Endothelial cell of umbilical vein (primary cell): ENCODE measurements at regions not wholly inside any gene's neighbourhood (a gene's known extent, or its start where the extent isn't known, plus 50 kb on each side); places are given as distances from the start of the nearest gene placed in this dataset.

Experiments
- BruUV-seq: library from RNA; stranded (reverse); fragments of 400-500 nt; replicated peaks from 2 replicates; lab custom pipeline; 2021; lab: Mats Ljungman, UMichigan
- CTCF ChIA-PET: fragments of 300-600, 350-600 bp; sonication (Branson Sonifier 250); formaldehyde crosslinking; loops from one replicate; lab custom pipeline; 2021; ENCODE audit warnings: antibody characterized with exemption, inconsistent platforms; lab: Charles Lee
- POLR2A ChIA-PET: fragments of 300-600, 350-600 bp; sonication (Branson Sonifier 250); formaldehyde crosslinking; loops from one replicate; lab custom pipeline; 2021; ENCODE audit warnings: antibody characterized with exemption, inconsistent platforms; lab: Charles Lee
- DNase-seq: peaks from one replicate; pipeline ENCODE4 v3.0.0-alpha.2; 2011; ENCODE audit warnings: low read depth, low spot score
- FAIRE-seq: peaks from 2 replicates; lab custom pipeline; 2011; peaks lifted over from hg19 to GRCh38; lab: Jason Lieb, UNC
- H2AFZ ChIP-seq: 2 replicates; pipeline ENCODE4 v1.6.0; 2012; ENCODE audit warnings: low read depth, low read length, control low read depth, inconsistent platforms
- H3K27ac ChIP-seq: 2 replicates; pipeline ENCODE4 v1.5.1; 2011; ENCODE audit warnings: low read depth, mild to moderate bottlenecking, control low read depth, low read length, moderate library complexity; ENCODE audit not compliant: insufficient read depth
- H3K27me3 ChIP-seq, 2 experiments: 2 replicates each; pipeline versions ENCODE4 v1.6.0 to v1.6.1; 2011; ENCODE audit warnings: low read length in 2 of 2, mixed read lengths in 1 of 2; ENCODE audit not compliant: control insufficient read depth in 2 of 2, insufficient read depth in 2 of 2
- H3K36me3 ChIP-seq, 2 experiments: 2 replicates in 1 of 2; 3 replicates in 1 of 2; pipeline ENCODE4 v1.5.1; 2011; ENCODE audit warnings: low read length in 2 of 2, mild to moderate bottlenecking in 1 of 2, moderate library complexity in 1 of 2; ENCODE audit not compliant: control insufficient read depth in 2 of 2, insufficient read depth in 2 of 2; ENCODE audit errors: extremely low read depth in 1 of 2
- H3K4me1 ChIP-seq: 3 replicates; pipeline ENCODE4 v1.5.1; 2011; ENCODE audit warnings: mild to moderate bottlenecking, low read length; ENCODE audit not compliant: control insufficient read depth, insufficient read depth; ENCODE audit errors: extremely low read depth
- H3K4me2 ChIP-seq: 2 replicates; pipeline ENCODE4 v1.6.1; 2011; ENCODE audit warnings: low read length, control low read depth, mixed read lengths; ENCODE audit not compliant: insufficient read depth
- H3K4me3 ChIP-seq, 3 experiments: fragments of 200-600 bp in 1 of 3; sonication (generic), shearing (Covaris generic) in 1 of 3; replicated peaks in 1 of 3; 2 replicates each; pipeline ENCODE4 v1.5.1; 2011 to 2016; ENCODE audit warnings: control low read depth in 3 of 3, low read length in 3 of 3, mild to moderate bottlenecking in 2 of 3, inconsistent platforms in 1 of 3, low read depth in 1 of 3, moderate library complexity in 1 of 3; ENCODE audit not compliant: insufficient read depth in 1 of 3
- H3K79me2 ChIP-seq: 2 replicates; pipeline ENCODE4 v1.6.0; 2012; ENCODE audit warnings: low read length, inconsistent platforms; ENCODE audit not compliant: control insufficient read depth, insufficient read depth
- H3K9ac ChIP-seq: replicated peaks from 2 replicates; pipeline ENCODE3; 2011; ENCODE audit warnings: low read length, control low read depth; ENCODE audit not compliant: insufficient read depth; ENCODE audit errors: extremely low read depth
- H3K9me1 ChIP-seq: replicated peaks from 3 replicates; pipeline ENCODE4 v1.6.0; 2011; ENCODE audit warnings: mild to moderate bottlenecking, low read length; ENCODE audit not compliant: control insufficient read depth, insufficient read depth; ENCODE audit errors: extremely low read depth
- H3K9me3 ChIP-seq: replicated peaks from 2 replicates; pipeline ENCODE4 v1.5.1; 2012; ENCODE audit warnings: low read length, inconsistent platforms; ENCODE audit not compliant: control insufficient read depth, insufficient read depth
- H4K20me1 ChIP-seq: replicated peaks from 2 replicates; pipeline ENCODE3; 2011; ENCODE audit warnings: mild to moderate bottlenecking, low read length; ENCODE audit not compliant: control insufficient read depth, insufficient read depth; ENCODE audit errors: extremely low read depth
- CTCF ChIP-seq, 2 donors: IDR thresholded peaks; 1 replicate in 1 of 2; 2 replicates in 1 of 2; pipeline ENCODE4 v1.5.1; 2011; ENCODE audit warnings: low read length in 2 of 2, mild to moderate bottlenecking in 2 of 2, moderate library complexity in 2 of 2, control low read depth in 1 of 2, inconsistent platforms in 1 of 2, low read depth in 1 of 2; ENCODE audit not compliant: insufficient read depth in 1 of 2; ENCODE audit errors: extremely low read depth in 1 of 2
- EZH2 ChIP-seq: IDR thresholded peaks from 2 replicates; pipeline ENCODE4 v1.6.1; 2012; ENCODE audit warnings: borderline replicate concordance, low read depth, mild to moderate bottlenecking, moderate library complexity, low read length, inconsistent platforms; ENCODE audit not compliant: severe bottlenecking
- FOS ChIP-seq: IDR thresholded peaks from 2 replicates; pipeline ENCODE4 v1.6.1; 2011; ENCODE audit warnings: mild to moderate bottlenecking, low read length, moderate library complexity, borderline replicate concordance; ENCODE audit not compliant: insufficient read depth
- GATA2 ChIP-seq: IDR thresholded peaks from 2 replicates; pipeline ENCODE4 v1.7.0; 2011; ENCODE audit warnings: low read depth, mild to moderate bottlenecking, moderate library complexity, mixed read lengths, low read length; ENCODE audit not compliant: insufficient read length, insufficient read depth
- JUN ChIP-seq: IDR thresholded peaks from 2 replicates; pipeline ENCODE4 v1.6.1; 2011; ENCODE audit warnings: borderline replicate concordance, low read depth; ENCODE audit not compliant: insufficient read length, insufficient read depth
- MAX ChIP-seq: IDR thresholded peaks from 2 replicates; pipeline ENCODE4 v1.6.1; 2011; ENCODE audit not compliant: insufficient read depth, insufficient read length
- MYC ChIP-seq: IDR thresholded peaks from one replicate; pipeline ENCODE4 v1.6.1; 2011; ENCODE audit warnings: mild to moderate bottlenecking, low read depth, low read length
- POLR2A ChIP-seq: IDR thresholded peaks from 2 replicates; pipeline ENCODE4 v1.6.1; 2012; ENCODE audit warnings: low read depth, mild to moderate bottlenecking, control low read depth, low read length
- POLR2AphosphoS5 ChIP-seq: IDR thresholded peaks from 2 replicates; pipeline ENCODE4 v1.6.1; 2012; ENCODE audit warnings: low read depth, mild to moderate bottlenecking, control low read depth, low read length, moderate library complexity; ENCODE audit not compliant: insufficient read depth
- dilution Hi-C: fragments of 300-500 bp; cut with MboI; formaldehyde crosslinking; loops from one replicate; pipeline ENCODE4 v1.15.0; 2019; ENCODE audit warnings: low sequenced_read_pairs; ENCODE audit not compliant: extremely low pct_ligation_motif_present
- intact Hi-C: fragments of 100-400 bp; cut with micrococcal nuclease; formaldehyde crosslinking; loops from one replicate; pipeline ENCODE4 v1.10.0; 2022

- H3K36me3 ChIP-seq, result no peaks in the 10 kb centered on the region
Observed at GRCh38 chr1:234928642-234929041, 200.0 kb downstream of the TOMM20 start.

More at GRCh38 chr1:234928642-234929041, 200.0 kb downstream of the TOMM20 start:
- Histone ChIP-seq H4K20me1 (no peaks in the 10 kb centered on the region), H3K4me3 (no peak overlapping the region), H3K9ac (no peak overlapping the region), H3K27ac (no peak overlapping the region), H3K4me1 (peaks cover 34% of the 10 kb centered on the region), H3K9me3 (no peaks in the 10 kb centered on the region), H3K9me1 (no peaks in the 10 kb centered on the region), H3K79me2 (no peaks in the 10 kb centered on the region), H2AFZ (no peak overlapping the region), H3K4me2 (no peak overlapping the region), H3K27me3 (no peaks in the 10 kb centered on the region)
- dilution Hi-C loops (no loop called here), intact Hi-C loops (no loop called here)
- FAIRE-seq (no peak), DNase-seq (no peak)
- ChIA-PET CTCF (no interaction called here), POLR2A (no interaction called here)
- TF ChIP-seq POLR2A (no peak), MAX (no peak), GATA2 (no peak), CTCF (IDR thresholded peaks at IDR 0.05; ENCODE audit: extremely low read depth in 1 of 2, insufficient read depth in 1 of 2, low read depth in 1 of 2, low read length in 2 of 2) (no peak), EZH2 (no peak), FOS (no peak), JUN (no peak), POLR2AphosphoS5 (no peak), MYC (no peak)
- BruUV-seq, result no TSS peak
